Hepatic stellate cell (primary cell): ENCODE measurements at regions not wholly inside any gene's neighbourhood (a gene's known extent, or its start where the extent isn't known, plus 50 kb on each side); places are given as distances from the start of the nearest gene placed in this dataset.
"Not testable (repeated sequence)": the region's sequence is repeated elsewhere in the genome, so short reads cannot be mapped to it uniquely, and the experiment has no call there.

ENCODE experiments used
- DNase-seq: peaks from one replicate; pipeline ENCODE4 v3.0.0; 2011; ENCODE audit warnings: low spot score

DNA sequence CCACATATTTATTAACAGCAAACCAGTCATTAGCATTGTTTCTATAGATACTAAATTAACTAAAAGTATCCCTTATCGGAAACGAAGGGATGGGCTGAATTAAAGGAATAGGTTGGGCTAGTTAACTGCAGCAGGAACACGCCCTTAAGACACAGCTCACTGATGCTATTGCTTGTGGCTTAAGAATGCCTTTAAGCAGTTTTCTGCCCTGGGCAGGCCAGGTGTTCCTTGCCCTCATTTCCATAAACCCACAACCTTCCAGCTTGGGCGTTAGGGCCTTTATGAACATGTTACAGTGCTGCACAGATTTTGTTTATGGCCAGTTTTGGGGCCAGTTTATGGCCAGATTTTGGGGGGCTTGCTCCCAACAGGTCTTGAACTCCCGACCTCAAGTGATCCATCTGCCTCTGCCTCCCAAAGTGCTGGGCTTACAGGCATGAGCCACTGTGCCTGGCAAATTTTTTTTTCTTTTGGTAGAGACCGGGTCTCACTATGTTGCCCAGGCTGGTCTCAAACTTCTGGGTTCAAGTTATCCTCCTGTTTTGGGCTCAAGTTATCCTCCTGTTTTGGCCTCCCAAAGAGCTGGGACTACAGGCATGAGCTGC, 90.1 kb upstream of the GRIN2A start:
- DNase-seq: not testable (repeated sequence)

DNA sequence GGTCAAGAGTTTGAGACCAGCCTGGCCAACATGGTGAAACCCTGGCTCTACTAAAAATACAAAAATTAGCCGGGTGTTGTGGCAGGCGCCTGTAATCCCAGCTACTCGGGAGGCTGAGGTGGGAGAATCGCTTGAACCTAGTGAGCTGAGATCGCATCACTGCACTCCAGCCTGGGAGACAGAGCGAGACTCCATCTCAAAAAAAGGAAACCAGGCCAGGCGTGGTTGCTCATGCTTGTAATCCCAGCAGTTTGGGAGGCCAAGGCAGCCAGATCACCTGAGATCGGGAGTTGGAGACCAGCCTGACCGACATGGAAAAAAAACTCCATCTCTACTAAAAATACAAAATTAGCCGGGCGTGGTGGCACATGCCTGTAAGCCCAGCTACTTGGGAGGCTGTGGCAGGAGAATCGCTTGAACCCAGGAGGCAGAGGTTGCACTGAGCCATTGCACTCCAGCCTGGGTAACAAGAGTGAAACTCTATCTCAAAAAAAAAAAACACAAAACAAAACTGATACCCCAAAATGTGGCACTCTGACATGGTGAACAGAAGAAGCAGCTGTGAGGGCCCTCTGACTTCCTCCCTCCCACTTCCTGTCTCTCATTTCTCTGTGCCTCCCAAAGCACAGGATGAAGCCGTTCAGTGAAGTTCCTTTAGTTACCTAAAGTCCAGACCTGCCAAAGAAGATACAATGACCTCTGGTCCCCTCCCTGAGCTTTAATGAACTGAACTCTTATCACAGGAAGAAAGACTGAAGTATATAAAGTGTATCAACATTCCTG, 93.2 kb upstream of the GRIN2A start:
- not testable (repeated sequence) for DNase-seq

DNA sequence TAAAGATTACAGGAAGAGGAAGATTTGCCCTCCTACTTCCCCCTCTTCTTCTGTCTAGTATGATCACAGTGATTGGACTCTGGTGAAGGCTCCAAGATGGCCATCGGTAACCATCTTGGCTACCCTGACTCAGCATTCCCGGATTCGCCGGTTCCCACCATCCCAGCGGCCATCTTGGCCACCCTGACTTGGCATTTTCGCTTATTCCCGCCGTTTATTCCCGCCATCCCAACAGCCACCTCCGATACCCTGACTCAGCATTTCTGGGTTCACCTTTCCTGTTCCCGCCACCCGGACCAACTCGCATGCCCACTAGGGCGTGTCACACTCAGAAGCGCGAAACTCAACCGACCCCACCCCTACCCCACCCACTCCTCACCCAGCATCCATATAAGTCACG, 95.4 kb upstream of the GRIN2A start:
- DNase-seq: no peak

DNA sequence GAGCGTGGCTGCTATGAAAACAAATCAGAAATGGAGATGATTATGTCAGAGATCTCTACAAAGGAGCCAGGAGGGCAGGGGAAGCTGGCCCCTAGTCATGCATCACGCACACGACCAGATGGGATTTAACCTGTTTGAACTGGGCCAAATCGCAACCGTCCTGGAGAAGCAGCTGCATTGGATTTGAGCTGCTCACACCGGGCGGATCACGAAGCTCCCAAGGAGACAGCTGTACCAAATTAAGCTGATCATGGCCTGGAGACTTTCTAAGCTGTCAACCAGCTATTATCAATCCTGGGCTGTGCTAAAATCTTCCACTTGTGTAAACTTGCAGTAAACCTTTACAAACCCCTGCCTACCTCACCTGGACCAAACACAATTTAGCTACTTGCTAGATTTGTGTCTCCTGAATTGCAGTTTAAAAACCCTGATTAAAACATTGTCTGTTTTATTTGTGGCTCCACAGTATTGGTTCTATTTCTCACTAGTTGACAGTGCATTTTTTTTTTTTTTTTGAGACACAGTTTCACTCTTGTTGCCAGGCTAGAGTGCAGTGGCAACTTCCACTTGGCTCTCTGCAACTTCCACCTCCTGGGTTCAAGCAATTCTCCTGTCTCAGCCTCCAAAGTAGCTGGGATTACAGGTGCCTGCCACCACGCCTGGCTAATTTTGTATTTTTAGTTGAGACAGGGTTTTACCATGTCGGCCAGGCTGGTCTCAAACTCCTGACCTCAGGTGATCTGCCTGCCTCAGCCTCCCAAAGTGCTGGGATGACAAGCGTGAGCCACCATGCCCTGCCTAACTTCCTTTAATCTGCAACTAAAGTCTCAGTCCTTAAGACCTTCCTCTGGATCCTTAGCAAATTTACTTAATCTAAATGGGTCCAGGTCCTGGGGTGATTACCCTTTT, 98.3 kb upstream of the GRIN2A start:
- no peak for DNase-seq

DNA sequence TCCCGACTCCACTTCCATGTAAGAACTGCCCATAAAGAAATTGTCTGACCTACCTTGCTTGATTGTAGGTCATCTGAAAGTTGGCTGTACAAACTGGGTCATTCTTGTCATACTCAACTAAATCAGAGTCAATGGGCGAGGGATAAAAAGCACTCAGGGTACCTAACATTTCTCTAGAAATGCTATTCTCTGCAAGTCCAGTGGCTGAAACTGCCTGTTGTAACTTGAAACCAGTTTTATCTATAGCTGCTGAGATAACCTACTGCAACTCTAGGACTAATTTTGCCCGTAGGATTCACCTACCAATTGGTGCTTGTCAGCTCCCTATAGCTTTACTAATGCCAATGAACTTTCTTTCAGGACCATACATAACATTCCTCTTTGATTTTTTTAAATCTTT, 100.1 kb upstream of the GRIN2A start:
- DNase-seq: no peak

DNA sequence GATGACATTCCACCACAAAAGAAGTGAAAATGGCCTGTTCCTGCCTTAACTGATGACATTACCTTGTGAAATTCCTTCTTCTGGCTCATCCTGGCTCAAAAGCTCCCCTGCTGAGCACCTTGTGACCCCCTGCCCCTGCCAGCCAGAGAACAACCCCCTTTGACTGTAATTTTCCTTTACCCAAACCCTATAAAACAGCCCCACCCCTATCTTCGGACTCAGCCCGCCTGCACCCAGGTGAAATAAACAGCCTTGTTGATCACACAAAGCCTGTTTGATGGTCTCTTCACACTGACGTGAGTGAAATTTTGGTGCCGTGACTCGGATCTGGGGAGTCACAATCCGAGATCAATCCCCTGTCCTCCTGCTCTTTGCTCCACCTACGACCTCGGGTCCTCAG, 101.0 kb upstream of the GRIN2A start:
- DNase-seq: not testable (repeated sequence)

DNA sequence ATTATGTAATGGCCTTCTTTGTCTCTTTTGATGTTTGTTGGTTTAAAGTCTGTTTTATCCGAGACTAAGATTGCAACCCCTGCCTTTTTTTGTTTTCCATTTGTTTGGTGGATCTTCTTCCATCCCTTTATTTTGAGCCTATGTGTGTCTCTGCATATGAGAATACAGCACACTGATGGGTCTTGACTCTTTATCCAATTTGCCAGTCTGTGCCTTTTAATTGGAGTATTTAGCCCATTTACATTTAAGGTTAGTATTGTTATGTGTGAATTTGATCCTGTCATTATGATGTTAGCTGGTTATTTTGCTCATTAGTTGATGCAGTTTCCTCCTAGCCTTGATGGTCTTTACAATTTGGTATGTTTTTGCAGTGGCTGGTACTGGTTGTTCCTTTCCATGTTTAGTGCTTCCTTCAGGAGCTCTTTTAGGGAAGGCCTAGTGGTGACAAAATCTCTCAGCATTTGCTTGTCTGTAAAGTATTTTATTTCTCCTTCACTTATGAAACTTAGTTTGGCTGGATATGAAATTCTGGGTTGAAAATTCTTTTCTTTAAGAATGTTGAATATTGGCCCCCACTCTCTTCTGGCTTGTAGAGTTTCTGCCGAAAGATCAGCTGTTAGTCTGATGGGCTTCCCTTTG, 95.3 kb upstream of the ATF7IP2 start:
- not testable (repeated sequence) for DNase-seq

DNA sequence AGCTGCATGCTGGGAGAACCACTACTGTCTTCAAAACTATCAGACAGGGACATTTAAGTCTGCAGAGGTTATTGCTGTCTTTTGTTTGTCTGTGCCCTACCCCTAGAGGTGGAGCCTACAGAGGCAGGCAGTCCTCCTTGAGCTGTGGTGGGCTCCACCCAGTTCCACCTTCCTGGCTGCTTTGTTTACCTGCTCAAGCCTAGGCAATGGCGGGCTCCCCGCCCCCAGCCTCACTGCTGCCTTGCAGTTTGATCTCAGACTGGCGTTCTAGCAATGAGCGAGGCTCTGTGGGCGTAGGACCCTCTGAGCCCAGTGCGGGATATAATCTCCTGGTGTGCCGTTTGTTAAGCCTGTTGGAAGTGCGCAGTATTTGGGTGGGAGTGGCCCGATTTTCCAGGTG, 93.7 kb upstream of the ATF7IP2 start:
- DNase-seq: not testable (repeated sequence)

DNA sequence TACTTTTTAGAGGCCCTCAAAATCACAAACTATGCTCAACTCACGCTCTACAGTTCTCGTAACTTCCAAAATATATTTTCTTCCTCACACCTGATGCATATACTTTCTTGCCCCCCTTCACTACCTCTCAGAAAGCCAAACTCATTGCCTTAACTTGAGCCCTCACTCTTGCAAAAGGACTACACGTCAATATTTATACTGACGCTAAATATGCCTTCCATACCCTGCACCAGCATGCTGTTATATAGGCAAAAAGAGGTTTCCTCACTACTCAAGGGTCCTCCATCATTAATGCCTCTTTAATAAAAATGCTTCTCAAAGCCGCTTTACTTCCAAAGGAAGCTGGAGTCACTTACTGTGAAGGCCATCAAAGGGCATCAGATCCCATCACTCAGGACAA, 92.9 kb upstream of the ATF7IP2 start:
- not testable (repeated sequence) for DNase-seq

DNA sequence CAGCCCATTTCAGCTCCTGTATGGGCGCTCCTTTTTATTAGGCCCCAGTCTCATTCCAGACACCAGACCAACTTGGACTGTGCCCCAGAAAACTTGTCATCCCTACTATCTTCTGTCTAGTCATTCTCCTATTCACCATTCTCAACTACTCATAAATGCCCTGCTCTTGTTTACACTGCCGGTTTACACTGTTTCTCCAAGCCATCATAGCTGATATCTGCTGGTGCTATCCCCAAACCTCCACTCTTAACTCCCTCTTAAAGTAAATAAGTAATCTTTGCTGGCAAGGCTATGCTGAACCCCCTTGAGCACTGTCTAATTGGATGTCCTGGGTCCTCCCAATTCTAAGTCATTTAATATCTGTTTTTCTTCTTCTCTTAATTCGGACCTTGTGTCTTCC, 91.7 kb upstream of the ATF7IP2 start:
- not testable (repeated sequence) for DNase-seq

DNA sequence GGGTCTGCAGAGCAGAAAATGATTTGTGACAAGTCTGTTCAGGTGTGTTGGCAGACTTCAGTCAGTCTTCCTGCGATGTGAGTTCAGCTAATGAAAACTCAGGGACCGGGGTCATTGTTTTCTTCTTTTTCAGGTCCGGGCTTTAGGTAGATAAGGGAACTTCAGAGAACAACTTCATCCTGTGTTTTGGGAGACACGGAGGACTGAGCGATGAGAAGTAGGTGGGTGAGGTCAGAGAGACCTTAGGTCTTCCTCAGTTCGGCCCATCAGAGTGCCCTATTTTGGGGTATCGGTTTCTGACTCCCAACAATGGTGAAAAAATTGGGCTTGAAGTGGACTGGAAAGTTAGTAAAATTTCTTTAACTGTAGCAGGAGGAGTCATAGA, 88.9 kb upstream of the ATF7IP2 start:
- DNase-seq: no peak

DNA sequence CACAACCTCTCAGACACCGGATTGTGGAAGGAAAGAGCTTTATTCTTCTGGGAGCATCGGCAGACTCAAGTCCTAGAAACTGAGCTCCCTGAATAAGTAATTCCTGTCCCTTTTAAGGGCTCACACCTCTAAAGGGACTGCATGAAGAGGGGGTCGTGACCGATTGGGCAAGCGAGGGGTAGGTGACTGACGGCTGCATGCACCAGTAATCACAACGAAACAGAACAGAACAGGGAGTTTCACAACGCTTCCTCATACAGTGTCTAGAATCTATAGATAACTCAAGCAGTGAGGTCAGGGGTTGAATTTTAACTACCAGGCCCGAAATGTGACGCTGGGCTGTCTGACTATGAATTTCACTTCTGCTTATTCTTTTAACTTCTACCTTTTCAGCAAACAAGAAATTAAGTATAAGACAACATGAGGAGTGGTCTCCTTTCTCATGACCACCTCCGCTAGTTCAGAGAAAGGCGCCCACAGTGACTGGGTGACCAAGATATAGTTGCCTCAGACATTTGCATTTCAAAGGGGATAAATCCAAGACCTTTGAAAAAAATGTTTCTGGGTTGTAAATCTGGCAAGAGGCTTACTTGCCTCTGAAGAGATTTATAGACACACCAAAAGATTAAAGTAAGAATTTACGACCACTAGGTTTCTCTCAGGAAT, 88.4 kb upstream of the ATF7IP2 start:
- DNase-seq: no peak

DNA sequence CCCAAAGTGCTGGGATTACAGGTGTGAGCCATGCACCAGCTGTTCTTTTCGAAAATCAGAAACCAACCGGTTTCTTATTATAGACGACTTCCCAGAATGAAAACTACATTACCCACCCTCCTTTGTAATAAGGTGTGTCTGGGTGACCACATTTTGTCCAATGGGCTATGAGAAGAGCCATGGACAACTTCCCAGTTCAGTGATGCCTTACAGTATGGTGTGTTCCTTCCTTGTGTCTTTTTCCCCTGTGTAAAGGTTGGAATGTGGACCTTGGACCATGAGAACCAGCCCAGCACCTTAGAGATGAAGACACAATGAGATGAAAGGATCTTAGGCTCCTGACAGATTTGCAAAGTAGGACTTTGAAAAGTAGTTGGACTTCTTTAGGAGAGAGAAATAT, 85.0 kb upstream of the ATF7IP2 start:
- no peak for DNase-seq

DNA sequence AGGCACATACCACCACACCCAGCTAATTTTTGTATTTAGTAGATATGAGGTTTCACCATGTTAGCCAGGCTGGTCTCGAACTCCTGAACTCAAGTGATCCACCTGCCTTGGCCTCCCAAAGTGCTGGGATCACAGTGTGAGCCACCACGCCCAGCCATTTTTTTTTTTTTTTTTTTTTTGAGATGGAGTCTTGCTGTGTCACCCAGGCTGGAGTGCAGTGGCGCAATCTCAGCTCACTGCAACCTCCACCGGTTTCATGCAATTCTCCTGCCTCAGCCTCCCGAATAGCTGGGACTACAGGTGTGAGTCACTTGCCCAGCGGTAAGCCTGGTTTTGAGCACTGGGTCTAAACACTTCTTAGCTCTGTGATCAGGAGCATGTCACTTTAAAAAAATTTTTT, 84.3 kb upstream of the ATF7IP2 start:
- DNase-seq: not testable (repeated sequence)

DNA sequence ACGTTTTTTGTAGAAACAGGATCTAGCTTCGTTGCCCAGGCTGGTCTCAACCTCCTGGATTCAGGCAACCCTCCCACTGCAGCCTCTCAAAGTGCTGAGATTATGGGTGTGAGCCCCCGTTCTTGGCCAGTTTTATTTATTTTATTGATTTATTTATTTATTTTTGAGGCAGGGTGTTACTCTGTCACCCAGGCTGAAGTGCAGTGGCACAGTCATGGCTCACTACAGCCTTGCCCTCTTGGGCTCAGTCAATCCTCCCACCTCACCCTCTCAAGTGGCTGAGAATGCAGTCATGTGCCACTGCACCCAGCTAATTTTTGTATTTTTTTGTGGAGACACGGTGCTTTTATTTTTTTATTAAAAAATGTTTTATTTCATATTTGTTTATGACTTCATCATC, 79.9 kb upstream of the ATF7IP2 start:
- DNase-seq: no peak

DNA sequence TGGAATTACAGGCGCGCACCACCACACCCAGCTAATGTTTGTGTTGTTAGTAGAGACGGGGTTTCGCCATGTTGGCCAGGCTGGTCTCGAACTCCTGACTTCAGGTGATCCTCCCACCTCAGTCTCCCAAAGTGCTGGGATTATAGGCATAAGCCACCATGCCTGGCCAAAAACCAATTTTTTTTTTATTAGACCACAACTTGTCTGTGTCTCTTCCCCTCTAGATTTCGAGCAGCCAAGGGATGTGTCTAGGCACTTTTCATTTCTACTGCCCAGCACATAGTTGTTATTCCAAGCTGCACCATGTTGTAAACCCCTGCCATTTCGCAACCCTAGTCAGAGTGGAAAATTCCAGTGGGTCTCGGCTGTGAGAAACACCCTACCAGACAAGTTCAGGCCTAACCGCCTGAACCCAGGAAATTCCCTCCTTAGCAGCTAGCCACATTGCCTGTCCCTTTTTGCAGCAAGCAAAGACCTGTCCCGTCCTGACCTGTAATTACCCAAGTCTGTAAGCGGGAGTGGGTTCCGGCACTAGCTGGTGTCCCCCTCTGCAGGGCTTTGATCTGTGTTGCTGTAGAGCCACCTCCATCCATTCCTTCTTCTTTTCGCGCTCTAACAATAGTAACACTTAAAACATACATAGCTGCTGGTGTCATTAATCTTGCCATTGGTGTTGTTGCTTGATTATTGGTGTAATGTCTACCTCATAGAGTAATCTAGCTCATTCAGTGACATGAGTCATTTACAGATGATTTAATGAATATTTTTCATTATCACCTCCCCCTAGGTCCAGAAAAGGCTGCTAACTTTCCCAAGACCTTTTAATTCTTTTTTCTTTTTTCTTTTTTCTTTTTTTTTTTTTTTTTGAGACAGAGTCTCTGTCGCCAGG, 77.3 kb upstream of the ATF7IP2 start:
- no peak for DNase-seq

DNA sequence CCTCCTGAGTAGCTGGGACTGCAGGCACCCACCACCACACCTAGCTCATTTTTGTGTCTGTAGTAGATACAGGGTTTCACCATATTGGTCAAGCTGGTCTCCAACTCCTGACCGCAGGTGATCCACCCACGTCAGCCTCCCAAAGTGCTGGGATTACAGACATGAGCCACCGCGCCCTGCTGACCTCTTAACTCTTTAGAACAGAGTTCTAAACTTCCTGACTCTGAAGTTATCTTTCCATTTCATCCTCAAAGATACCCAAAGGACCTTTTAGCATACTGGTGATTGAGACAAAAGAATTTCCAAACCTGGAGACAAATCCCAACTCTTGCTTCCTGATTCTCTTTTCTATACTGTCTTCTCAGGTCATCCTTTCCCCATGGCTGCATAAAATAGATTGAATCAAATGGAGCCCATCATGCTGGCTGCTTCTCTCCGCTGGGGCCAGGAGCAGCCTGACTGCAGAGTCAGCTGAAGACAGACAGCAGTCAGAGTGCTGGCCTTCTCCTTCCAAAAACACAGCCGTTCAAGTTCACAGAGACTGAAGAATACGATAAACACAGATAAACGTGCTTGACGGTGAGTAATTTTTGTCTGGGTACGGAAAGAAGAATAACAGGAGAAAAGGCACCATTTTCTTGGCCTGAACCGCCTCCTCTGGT, 76.5 kb upstream of the ATF7IP2 start:
- DNase-seq: no peak

DNA sequence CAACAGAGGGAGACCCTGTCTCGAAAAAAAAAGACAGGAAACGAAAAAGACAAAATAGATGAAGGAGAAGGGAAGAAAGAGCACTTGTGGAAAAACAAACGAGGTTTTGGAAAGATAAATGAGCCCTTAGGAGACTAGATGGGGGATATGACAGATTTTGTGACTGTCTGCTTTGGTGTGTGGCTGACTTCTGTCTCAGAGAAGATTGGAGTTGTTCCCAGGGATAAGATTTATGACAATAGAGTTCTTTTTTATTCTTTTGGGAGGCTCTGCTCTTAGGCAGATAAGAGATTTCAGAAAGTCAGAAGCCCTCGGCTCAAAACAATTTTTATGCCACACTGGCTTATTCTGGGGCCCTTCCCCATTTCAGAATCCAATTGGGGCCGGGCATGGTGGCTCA, 73.9 kb upstream of the ATF7IP2 start:
- no peak for DNase-seq

DNA sequence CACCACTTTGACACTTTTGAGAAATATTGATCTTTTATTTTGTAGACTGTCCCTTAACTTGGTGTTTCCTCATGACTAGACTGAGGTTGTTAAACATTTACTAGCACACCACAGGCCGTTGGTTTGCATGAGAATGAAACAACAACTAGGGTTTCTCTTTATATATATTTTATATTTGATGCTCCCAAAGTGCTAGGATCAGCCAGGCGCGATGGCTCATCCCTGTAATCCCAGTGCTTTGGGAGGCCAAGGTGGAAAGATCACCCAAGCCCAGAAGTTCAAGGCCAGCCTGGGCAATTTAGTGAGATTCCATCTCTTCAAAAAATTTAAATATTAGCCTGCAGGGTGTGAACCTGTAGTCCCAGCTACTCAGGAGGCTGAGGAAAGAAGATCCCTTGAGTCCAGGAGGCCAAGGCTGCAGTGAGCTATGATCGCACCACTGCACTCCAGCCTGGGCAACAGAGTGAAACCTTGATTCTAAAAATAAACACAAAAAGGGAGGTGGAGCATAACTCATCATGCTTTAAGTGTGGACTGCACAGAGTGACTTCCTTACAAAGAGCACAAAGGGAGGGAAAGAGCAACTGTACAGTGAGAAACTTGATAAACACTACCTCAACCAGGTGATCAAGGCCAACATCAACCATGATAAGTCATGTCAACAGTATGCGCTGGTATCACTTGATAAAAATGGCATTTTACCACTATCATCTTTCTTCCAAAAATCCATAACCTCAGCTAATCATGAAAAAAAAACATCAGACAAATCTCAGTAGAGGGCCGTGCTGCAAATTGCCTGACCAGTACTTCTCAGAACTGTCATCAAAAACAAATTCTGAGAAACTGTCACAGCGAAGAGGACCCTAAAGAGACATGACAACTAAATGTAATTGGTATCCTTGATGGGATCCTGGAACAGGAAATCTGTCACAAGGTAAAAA, 72.8 kb upstream of the ATF7IP2 start:
- DNase-seq: no peak
